ENCODE measurements at regions not wholly inside any gene's neighbourhood (a gene's known extent, or its start where the extent isn't known, plus 50 kb on each side); places are given as distances from the start of the nearest gene placed in this dataset.

DNA sequence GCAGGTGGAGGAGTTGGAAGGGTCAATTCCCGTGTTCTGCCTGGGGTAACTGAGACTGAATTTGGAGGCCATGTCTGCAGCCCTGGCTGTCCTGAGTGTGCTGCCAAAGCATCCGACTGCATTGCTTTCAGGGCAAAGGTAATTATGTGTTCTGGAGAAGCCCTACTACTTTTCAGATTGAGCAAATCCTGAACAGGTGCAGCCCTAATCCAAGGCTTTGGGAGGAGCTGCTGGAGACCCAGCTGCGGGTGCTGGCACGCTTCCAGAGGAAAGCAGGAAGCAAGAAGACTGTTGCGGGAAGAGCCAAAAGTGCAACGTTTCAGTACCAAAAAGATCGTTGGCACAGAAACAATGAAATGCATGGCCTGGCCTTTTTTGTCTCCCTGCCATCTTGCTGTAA lies 73.7 kb upstream of the NRIP1 start:
- no peak overlapping the region for H3K4me3 ChIP-seq
- no peaks in the 10 kb centered on the region for H4K20me1 ChIP-seq (ENCODE audit: control insufficient read depth, insufficient read depth)
- POLR2A ChIA-PET: no interaction called here
- H3K4me2 ChIP-seq (ENCODE audit: control insufficient read depth, insufficient read depth): no peak overlapping the region
- no peak for DNase-seq (ENCODE audit: low read depth, low spot score)
- H3K9ac ChIP-seq (ENCODE audit: control insufficient read depth, insufficient read depth, low read length): no peak overlapping the region
- RAD21 ChIA-PET (ENCODE audit: unreplicated experiment): no interaction called here
- BruUV-seq (replicated peaks): no TSS peak
- no peak for ATAC-seq
- H3K27me3 ChIP-seq (replicated peaks in 1 of 2; ENCODE audit: control insufficient read depth in 2 of 2, insufficient read depth in 2 of 2, low read length in 1 of 2): peaks cover 0 to 1% of the 10 kb centered on the region in 2 experiments; a peak in 1 of 4 replicates
- H3K79me2 ChIP-seq (ENCODE audit: control insufficient read depth, insufficient read depth, low read length): no peaks in the 10 kb centered on the region
- H2AFZ ChIP-seq (ENCODE audit: control insufficient read depth, low read depth, low read length): no peak overlapping the region
- no peaks in the 10 kb centered on the region for H3K4me1 ChIP-seq (ENCODE audit: control insufficient read depth, insufficient read depth, low read length)
- CTCF ChIA-PET: interaction anchor here (0.7 kb wide), 1 partner anchor 57 kb away, joined by 3 read pairs; no protein-coding TSS in a partner anchor
- no peaks in the 10 kb centered on the region for H3K36me3 ChIP-seq (ENCODE audit: control insufficient read depth in 2 of 2, insufficient read depth in 2 of 2, low read length in 1 of 2)
- 7% methylated on average over 7 of the region's 7 CpGs for WGBS (ENCODE audit: insufficient coverage, insufficient replicate concordance, low lambda C conversion rate, missing lambda C conversion rate)
- no peak overlapping the region for H3K27ac ChIP-seq (ENCODE audit: control insufficient read depth, insufficient read depth)
- in situ Hi-C loops (cut with MboI): no loop called here
- no peak for FAIRE-seq
- H3K9me3 ChIP-seq (replicated peaks; ENCODE audit: control insufficient read depth, insufficient read depth, low read length): no peaks in the 10 kb centered on the region
- intact Hi-C loops (cut with micrococcal nuclease; ENCODE audit: unreplicated experiment): no loop called here
- SMC1A ChIA-PET (ENCODE audit: uncharacterized antibody, unreplicated experiment): interaction anchor here (1.2 to 1.4 kb wide), 2 partner anchors 13 kb away, joined by 3 read pairs; no protein-coding TSS in a partner anchor
- TF ChIP-seq POU2F2 (IDR thresholded peaks at IDR 0.05; ENCODE audit: borderline replicate concordance, low read depth, low read length) (no peak), SMARCA5 (IDR thresholded peaks at IDR 0.05) (no peak), ZNF622 (IDR thresholded peaks at IDR 0.05) (no peak), NFYB (IDR thresholded peaks at IDR 0.05; ENCODE audit: insufficient read depth, low read depth, low read length) (no peak)

DNA sequence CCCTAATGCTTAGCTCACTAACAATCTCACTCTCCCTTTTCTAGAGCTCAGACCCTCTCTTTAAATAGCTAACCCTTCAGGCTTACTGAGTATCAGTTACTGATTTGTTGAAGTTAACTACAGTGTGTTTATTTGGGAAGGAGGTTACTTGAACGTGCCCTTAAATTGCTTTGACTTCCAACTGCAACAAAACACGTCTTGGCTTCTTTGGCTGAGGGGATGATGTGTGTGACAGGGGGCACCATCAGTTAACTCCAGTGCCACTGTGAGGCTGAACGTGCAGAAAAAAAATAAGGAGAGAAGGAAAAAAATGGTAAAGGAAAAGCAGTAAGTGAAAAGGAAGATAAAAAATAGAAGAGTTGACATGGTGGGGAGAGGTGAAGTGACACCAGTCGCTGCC lies 75.1 kb upstream of the NRIP1 start:
- Histone ChIP-seq H3K4me3 (no peak overlapping the region), H3K27ac (ENCODE audit: control insufficient read depth, insufficient read depth) (no peak overlapping the region), H3K4me1 (ENCODE audit: control insufficient read depth, insufficient read depth, low read length) (no peaks in the 10 kb centered on the region), H2AFZ (ENCODE audit: control insufficient read depth, low read depth, low read length) (no peak overlapping the region), H3K9me3 (replicated peaks; ENCODE audit: control insufficient read depth, insufficient read depth, low read length) (no peaks in the 10 kb centered on the region), H3K79me2 (ENCODE audit: control insufficient read depth, insufficient read depth, low read length) (no peaks in the 10 kb centered on the region), H3K27me3 (replicated peaks in 1 of 2; ENCODE audit: control insufficient read depth in 2 of 2, insufficient read depth in 2 of 2, low read length in 1 of 2) (peaks cover 0 to 1% of the 10 kb centered on the region in 2 experiments; a peak in 1 of 4 replicates), H4K20me1 (ENCODE audit: control insufficient read depth, insufficient read depth) (no peaks in the 10 kb centered on the region), H3K9ac (ENCODE audit: control insufficient read depth, insufficient read depth, low read length) (no peak overlapping the region), H3K36me3 (ENCODE audit: control insufficient read depth in 2 of 2, insufficient read depth in 2 of 2, low read length in 1 of 2) (no peaks in the 10 kb centered on the region), H3K4me2 (ENCODE audit: control insufficient read depth, insufficient read depth) (no peak overlapping the region)
- in situ Hi-C loops (cut with MboI) (no loop called here), intact Hi-C loops (cut with micrococcal nuclease; ENCODE audit: unreplicated experiment) (no loop called here)
- POLR2A ChIA-PET: no interaction called here
- no peak for ATAC-seq
- no TSS peak for BruUV-seq (replicated peaks)
- CTCF ChIA-PET: no interaction called here
- 4% methylated on average over 4 of the region's 4 CpGs for WGBS (ENCODE audit: insufficient coverage, insufficient replicate concordance, low lambda C conversion rate, missing lambda C conversion rate)
- TF ChIP-seq EGR1 (IDR thresholded peaks at IDR 0.05; ENCODE audit: borderline replicate concordance in 1 of 2, low read depth in 2 of 2, low read length in 2 of 2) (no peak), NRF1 (conservative IDR thresholded peaks at IDR 0.05; ENCODE audit: low read depth, low read length) (no peak), GATAD2B (conservative IDR thresholded peaks at IDR 0.05; ENCODE audit: low read depth) (no peak), MTA2 (IDR thresholded peaks at IDR 0.05; ENCODE audit: low read depth) (no peak)
- SMC1A ChIA-PET (ENCODE audit: uncharacterized antibody, unreplicated experiment): interaction anchor here (1.1 to 1.6 kb wide), 2 partner anchors 25 to 88 kb away, joined by 3 read pairs; no protein-coding TSS in a partner anchor
- FAIRE-seq: no peak
- RAD21 ChIA-PET (ENCODE audit: unreplicated experiment): no interaction called here
- DNase-seq (ENCODE audit: low read depth, low spot score): no peak
